Gastroesophageal sphincter (tissue), 3 donors: ENCODE measurements at regions not wholly inside any gene's neighbourhood (a gene's known extent, or its start where the extent isn't known, plus 50 kb on each side); places are given as distances from the start of the nearest gene placed in this dataset.

Experiments used
- EP300 ChIP-seq: sonication (generic); formaldehyde crosslinking; IDR thresholded peaks from one replicate; pipeline ENCODE4 v1.6.1; 2017; ENCODE audit warnings: antibody characterized with exemption, mild to moderate bottlenecking
- POLR2A ChIP-seq, 2 donors: fragments of 450-650 bp; IDR thresholded peaks; one replicate each; pipeline ENCODE4 v1.6.1; 2017; ENCODE audit warnings: antibody characterized with exemption in 2 of 2, mild to moderate bottlenecking in 2 of 2, moderate library complexity in 1 of 2
- POLR2AphosphoS5 ChIP-seq: sonication (generic); formaldehyde crosslinking; IDR thresholded peaks from one replicate; pipeline ENCODE4 v1.6.1; 2017; ENCODE audit warnings: antibody characterized with exemption
- TF ChIP-seq, protein P1 (sequence below), 4 experiments: fragments of 200-600 bp in 2 of 4; fragments of 450-650 bp in 2 of 4; sonication (generic) in 1 of 4; IDR thresholded peaks; one replicate each; pipeline ENCODE4 v1.5.1; 2017 to 2019; ENCODE audit warnings: antibody characterized with exemption in 4 of 4, mild to moderate bottlenecking in 2 of 4, moderate library complexity in 2 of 4

DNA sequence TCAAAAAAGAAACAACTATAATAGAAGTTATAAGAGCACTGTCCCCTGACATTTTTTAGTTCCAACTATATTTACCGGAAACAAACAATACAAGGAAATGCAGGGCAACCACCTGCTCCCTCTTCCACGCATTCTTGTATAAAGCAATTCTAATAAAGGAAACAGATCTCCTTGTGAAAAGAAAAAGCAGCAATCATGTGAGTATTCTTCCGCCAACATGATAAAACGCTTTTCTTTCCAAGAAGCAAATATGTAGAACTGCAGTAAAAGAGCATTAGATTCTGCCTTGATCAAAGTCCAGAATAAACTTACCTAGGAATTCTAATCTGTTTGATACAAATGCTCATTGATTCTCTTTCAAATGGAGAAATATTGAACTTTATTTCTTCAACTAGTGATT lies 230.3 kb downstream of the CNTN3 start:
- TF ChIP-seq, protein P1, sequence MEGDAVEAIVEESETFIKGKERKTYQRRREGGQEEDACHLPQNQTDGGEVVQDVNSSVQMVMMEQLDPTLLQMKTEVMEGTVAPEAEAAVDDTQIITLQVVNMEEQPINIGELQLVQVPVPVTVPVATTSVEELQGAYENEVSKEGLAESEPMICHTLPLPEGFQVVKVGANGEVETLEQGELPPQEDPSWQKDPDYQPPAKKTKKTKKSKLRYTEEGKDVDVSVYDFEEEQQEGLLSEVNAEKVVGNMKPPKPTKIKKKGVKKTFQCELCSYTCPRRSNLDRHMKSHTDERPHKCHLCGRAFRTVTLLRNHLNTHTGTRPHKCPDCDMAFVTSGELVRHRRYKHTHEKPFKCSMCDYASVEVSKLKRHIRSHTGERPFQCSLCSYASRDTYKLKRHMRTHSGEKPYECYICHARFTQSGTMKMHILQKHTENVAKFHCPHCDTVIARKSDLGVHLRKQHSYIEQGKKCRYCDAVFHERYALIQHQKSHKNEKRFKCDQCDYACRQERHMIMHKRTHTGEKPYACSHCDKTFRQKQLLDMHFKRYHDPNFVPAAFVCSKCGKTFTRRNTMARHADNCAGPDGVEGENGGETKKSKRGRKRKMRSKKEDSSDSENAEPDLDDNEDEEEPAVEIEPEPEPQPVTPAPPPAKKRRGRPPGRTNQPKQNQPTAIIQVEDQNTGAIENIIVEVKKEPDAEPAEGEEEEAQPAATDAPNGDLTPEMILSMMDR (IDR thresholded peaks at IDR 0.05), result no peak
- no peak for TF ChIP-seq POLR2A (IDR thresholded peaks at IDR 0.05)
- TF ChIP-seq EP300, result no peak
- TF ChIP-seq POLR2AphosphoS5, result no peak
